Prostate gland (tissue), 2 donors: ENCODE measurements at regions not wholly inside any gene's neighbourhood (a gene's known extent, or its start where the extent isn't known, plus 50 kb on each side); places are given as distances from the start of the nearest gene placed in this dataset.

Experiments
- CTCF ChIP-seq, 4 experiments: fragments of 200-600 bp in 2 of 4; fragments of 450-650 bp in 2 of 4; sonication (generic) in 2 of 4; IDR thresholded peaks; 1 replicate in 3 of 4; 2 replicates in 1 of 4; pipeline ENCODE4 v1.5.1; 2016 to 2019; ENCODE audit warnings: antibody characterized with exemption in 4 of 4, mild to moderate bottlenecking in 2 of 4, moderate library complexity in 2 of 4
- POLR2A ChIP-seq: fragments of 450-650 bp; IDR thresholded peaks from one replicate; pipeline ENCODE4 v1.6.1; 2016; ENCODE audit warnings: antibody characterized with exemption, mild to moderate bottlenecking
- POLR2AphosphoS5 ChIP-seq: sonication (generic); formaldehyde crosslinking; IDR thresholded peaks from one replicate; pipeline ENCODE4 v1.6.1; 2017; ENCODE audit warnings: antibody characterized with exemption

DNA sequence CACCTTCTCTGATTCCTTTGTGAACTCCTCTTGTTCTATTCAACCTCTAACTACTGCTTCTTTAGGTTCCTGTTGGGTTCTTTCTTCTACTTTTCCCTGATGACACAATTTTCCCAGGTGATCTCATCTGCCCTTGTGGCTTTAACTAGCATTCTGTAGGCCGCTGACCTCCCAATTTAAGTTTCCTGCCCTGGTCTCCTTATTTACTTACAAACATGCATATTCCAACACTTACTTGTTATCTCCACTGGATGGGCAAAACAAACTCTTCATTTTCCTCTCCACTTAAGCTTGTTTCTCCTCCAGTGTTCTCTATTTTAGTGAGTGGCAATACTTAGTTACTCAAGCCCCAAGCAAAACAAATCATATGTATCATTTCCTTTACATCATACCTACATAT lies 734.5 kb downstream of the METTL15 start:
- no peak for TF ChIP-seq POLR2A
- no peak for TF ChIP-seq CTCF (IDR thresholded peaks at IDR 0.05)
- no peak for TF ChIP-seq POLR2AphosphoS5
